ENCODE measurements at regions not wholly inside any gene's neighbourhood (a gene's known extent, or its start where the extent isn't known, plus 50 kb on each side); places are given as distances from the start of the nearest gene placed in this dataset.
"Not testable (repeated sequence)": the region's sequence is repeated elsewhere in the genome, so short reads cannot be mapped to it uniquely, and the experiment has no call there.

DNA sequence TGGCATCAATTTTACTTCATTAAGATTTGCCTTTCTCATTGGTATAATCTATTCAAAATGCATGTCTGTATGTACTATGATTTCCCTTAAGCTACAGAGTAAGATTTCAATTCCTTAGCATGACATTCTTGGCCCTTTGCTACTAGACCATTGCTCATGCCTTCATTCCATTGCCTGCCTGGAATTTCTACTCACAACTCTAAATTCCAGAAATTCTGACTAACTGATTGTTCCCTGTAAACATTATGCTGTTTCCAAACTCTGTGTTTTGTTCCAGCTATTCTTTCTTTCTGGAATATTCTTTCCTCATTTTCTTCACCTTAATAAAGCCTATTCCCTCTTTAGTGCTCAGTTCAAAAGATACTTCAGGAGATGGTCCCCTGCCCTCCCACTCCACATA, 568.8 kb upstream of the SEMA6A start:
- DNase-seq (ENCODE audit: low spot score) = no peak

DNA sequence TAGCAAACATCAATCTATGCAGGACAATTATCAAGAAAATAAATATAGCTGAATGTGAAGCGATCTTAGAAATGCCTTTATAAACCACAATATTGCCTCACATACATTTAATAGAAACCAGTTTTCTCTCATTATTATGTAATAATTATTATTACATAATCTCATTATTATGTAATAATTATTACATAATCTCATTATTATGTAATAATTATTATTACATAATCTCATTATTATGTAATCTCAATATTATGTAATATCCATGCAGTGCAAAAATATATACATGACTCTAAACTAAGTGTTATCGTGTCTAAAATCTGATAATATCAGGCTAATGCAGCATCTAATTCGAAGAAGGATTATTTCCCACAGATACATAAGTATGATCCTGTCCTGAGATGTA, 563.9 kb upstream of the SEMA6A start:
- no peak for DNase-seq (ENCODE audit: low spot score)

DNA sequence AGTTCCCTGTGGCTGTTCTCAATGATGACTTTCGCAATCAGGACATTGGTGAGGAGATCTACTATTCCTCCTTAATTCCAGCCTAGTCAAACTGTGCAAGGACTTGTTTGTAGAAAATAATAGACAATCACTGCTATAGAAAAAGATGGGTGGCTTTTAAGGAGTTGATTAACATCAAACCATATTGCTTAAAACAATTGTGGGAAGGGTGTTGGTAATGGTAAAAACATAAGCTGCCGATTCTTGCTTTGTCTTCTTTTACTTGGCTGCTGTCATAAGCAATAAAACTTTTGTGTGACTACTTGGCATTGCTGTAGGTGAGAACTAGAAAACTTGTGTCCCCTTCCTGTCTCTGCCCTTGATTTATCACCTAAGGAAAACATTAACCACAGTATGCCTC, 561.2 kb upstream of the SEMA6A start:
- no peak for DNase-seq (ENCODE audit: low spot score)

DNA sequence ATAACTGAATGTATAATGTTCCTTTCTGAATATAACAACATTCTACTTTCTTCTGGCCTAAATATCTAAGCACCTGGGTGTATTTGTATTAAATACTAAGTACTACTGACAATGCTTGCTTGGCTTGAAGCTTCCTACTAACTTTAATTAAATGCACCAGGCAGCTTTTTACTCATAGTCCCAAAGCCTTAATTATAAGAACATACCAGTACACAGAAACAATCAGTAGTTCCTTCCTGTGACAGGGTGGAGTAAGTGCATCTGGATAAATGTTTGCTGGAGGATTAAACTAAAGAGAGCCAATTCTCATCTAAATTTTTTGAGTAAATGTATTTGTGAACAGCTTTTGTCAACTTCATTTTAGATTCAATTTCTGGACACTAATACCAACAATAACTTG, 558.6 kb upstream of the SEMA6A start:
- DNase-seq (ENCODE audit: low spot score) = no peak

DNA sequence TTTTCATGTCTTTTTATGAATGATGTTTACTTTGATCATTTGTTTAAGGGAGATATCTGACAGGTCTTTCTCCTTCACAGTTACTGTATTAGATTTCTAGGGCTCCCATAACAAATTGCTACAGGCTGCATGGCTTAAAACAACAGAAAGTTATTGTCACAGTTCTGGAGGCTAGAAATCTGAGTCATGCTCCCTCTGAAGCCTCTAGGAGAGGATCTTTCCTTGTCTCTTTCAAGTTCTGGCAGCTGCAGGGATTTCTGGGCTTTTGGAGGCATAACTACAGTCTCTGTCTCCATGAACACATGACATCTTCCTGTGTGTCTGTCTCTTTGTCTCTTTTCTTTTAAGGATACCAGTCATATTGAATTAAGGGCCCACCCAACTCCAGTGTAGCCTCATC, 557.3 kb upstream of the SEMA6A start:
- no peak for DNase-seq (ENCODE audit: low spot score)

DNA sequence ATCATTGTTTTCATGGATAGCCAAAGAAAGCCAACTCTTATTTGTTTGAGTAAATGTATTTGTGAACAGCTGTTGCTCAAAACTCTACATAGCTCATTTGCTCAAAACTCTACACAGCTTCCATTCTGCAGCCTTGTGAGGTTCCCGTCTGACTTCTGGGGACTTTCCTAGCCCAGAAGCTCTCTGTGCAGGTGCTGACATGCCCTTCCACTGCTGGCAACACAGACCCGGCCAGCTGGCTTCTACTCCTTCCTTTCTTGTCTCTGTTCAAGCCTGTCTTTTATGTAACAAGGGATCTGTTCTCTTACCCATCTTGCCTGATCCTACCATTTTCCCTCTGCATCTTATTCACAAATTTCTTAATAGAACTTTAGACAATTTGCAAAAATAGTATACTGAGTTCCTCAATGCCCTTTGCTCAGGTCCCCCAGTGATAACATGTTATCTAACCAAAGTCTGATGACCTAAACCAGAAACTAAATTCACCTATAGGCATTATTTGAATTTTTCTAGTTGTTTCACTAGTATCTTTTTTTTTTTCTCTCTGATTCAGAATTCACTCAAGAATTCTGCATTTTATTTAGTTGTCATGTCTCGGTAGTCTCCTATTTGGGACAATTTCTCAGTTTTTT, 556.5 kb upstream of the SEMA6A start:
- no peak for DNase-seq (ENCODE audit: low spot score)

DNA sequence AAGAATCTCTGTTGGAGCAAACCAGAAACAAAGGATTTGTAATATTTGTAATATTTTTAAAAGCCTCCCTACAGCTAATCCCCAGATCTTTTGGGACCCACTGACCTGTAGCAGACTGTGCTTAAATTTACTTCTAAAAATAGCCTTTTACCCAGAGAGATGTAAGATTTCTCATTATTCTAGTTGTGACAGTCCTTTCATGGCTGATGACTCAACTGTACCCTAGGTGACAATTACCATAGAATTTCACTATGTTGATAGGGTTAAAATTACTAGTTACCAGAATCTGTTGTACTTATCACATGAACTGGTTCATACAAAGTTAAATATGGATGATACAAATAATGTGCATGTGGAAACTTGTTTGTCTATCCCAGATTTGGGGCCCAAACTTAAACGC, 543.9 kb upstream of the SEMA6A start:
- no peak for DNase-seq (ENCODE audit: low spot score)

DNA sequence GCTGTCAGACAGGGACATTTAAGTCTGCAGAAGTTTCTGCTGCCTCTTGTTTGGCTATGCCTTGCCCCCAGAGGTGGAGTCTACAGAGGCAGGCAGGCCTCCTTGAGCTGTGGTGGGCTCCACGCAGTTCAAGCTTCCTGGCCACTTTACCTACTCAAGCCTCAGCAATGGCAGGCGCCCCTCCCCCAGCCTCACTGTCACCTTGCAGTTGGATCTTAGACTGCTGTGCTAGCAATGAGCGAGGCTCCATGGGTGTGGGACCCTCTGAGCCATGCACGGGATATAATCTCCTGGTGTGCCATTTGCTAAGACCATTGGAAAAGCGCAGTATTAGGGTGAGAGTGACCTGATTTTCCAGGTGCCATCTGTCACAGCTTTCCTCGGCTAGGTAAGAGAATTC, 542.7 kb upstream of the SEMA6A start:
- not testable (repeated sequence) for DNase-seq (ENCODE audit: low spot score)

DNA sequence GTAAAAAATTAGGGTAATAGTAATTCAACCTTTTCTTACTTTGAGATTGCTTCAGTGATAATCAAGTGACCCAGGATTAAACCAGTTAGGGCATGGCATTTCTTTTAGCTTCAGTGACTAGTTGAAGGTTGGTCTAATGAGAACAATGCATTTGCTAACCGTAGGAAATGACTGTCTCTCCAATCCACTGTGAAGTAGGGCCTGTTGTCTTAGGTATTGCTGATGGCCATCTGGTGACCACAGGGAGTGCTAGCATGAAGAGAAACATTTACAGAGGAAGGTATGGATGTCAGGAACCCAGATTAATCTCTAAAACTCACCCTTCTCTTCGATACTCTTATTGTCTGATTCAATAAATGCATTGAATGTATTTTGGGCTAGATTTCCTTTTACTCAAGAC, 535.9 kb upstream of the SEMA6A start:
- DNase-seq (ENCODE audit: low spot score) = no peak

DNA sequence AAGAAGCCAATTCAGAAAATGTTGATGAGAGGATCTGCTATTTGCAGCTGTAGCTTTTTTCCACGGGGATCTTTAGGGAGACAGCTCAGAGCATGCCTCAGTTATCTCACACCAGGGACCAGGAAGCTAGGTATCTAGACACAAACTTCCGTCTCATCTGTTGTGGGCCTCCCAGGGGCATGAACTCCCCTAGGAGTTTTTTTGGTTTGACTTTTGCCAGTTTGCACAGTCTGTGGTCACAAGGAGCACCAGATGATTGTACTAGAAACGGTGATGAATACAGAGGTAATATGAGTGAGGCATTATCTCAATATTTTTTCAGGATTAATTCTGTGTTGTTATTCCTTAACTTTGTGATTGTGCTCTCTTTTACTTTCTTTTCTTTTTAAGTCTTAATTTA, 533.2 kb upstream of the SEMA6A start:
- DNase-seq (ENCODE audit: low spot score) = no peak

DNA sequence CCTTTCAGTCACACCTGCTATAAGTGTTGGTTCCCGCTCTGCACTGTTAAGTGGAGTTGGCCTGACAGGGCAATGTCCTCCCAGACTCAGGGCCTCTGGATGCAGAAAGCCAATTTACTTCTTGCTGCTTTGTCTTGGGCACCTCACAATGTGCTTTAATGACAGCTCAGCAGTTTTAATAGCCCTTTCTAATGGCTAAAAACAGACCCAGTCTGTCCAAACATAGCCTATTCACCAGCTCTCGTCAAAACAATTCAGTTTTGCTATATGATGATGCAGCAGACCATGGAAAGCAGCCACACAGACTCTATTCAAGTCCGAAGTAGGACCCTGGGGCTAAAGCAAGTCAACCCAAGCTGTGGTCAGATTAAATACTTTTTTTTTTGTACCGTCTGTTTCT, 529.1 kb upstream of the SEMA6A start:
- no peak for DNase-seq (ENCODE audit: low spot score)

DNA sequence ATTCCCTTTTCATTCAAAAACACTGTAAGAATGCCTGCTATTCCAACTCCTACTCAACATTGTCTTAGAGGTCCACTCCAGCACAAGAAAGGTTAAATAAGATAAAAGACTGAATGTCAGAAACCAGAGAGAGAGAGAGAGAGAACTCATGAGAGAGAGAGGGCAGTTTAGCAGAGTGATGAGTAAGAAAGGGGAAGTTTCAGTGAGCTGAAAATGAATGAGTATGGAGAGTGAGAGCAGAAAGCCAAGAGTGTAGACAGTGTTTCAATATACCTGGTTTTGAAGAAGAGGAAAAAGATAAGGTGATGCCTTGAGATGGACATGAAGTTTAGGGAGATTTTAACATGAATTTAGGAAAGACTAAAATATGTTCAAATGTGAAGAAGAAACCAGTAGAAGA, 528.0 kb upstream of the SEMA6A start:
- DNase-seq (ENCODE audit: low spot score) = no peak

DNA sequence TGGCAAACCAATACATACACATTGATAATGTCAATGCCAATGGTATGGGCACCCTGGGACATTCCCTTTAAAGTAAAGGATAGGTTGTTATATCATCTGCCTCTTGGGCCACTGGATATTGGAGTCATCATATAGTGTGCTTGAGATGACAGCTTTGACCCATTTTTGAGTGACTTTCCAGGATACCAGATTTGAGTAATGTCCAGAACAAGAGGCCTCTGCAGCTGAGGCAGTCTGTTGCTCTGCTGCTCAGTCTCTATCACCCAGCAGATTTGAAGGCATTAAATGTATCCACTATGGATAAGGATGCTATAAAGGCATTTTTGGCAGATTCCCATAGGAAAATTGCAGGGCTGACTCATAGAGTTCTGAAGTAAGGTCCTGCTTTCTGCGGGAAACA, 525.6 kb upstream of the SEMA6A start:
- no peak for DNase-seq (ENCODE audit: low spot score)

DNA sequence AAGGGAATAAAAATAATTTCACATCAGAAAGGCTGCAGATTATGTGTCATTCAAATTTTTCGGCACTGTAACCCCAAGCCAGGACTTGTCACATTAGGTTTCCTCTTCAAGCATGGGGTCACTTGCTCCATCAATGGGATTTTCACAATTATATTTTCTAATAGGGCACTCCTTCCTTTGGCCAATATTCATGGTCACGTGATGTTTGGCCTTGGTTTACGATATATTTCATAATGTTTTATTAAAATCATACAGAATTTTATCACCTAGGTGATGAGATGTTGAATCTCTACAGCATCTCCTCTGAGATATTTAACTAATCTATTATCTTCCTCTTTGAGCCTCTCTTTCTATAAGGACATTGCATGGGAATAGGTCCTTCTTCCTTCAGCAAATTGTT, 523.5 kb upstream of the SEMA6A start:
- no peak for DNase-seq (ENCODE audit: low spot score)

DNA sequence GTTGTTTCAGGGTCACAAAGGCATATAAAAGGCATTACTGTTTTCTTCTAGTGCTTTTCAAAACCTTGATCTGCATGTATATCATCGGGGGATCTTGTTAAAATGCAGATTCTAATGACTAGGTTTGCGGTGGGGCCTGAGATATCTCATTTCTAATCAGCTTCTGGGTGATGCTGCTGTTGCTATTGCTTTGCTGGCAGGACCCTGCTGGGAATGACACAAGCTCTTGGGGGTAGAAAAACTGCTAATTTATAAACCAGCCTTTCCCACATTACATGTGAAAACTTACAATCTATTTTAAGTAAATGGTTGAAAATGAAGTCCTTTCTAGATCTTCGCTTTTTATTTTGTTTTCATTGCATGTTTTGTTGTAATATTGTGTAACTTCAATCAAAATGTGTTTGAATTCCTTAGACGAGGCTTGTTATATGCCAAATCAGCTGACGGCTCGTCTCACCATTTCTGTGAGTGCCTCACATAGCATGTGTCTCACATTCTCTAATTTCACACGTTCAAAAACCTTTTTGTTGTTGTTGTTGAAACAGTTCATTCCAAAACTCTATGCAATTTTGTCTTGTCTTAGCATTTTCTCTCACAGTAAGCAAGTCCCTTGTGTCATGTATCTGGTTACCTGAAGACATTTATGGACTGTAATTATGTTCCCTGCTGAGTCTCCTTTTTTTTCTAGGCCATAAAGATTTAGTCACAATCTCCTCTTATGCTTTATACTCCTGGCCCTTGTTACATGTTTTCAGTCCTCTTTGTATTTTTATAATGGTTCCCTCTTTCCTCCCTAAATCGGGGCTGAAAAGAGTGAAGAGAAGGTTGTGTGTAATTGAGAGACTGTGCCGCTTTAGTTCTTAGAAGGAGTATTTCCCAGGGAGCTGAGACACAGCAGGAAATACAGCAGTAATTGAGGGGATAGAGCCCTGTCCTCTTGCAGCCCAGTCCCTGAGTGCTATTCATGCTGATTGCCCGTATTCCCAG, 521.0 kb upstream of the SEMA6A start:
- DNase-seq (ENCODE audit: low spot score) = no peak

DNA sequence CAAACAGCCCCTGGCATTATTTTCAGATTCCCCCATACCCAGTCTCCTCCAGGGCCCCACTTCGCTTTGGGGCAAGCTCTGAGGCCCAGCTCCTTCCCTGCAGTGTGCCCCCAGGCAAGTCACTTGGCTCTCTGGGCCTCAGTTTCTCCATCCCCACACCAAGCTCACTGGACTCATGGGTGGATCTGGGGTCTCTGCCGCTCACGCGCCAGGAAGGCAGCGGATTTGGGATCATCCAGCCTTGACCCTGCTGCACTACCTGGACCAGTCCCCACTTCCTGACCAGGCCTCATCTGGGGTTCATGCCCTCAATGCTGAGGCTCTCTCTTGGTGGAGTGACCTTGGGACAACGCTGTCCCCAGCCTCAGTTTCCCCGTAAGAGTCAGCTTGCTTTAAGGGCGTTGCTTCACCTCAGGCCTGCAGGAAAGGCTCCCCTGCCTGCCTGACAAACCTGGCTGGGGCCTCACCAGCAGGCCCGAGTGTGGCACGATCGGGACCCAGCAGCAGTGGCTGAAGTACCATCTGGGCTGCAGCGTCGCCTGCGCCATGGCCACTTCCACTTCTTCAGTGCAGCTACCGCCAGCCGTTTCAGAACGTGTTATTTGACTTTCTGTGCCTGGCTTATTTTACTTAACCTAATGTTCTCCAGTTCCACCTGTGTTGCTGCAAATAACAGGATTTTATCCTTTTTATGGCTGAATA, 519.6 kb upstream of the SEMA6A start:
- no peak for DNase-seq (ENCODE audit: low spot score)

DNA sequence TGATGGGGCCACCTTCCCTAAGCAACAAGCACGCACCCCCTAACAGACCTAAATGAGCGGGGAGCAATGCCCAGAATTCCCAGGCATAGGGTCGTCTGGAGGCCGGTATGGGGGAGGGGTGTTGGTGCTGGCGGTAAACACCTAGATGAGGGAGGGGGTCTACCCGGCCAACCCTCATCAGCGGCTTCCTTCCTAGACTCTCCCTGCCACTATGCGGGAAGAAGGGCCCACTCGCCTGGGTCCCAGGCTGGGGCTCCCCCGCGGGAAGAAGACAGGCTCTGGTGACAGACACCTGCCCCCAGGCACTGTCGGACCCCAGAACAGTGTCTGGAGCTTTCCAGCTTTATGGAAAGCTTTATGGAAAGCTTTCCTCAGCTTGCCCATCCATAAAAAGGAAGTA, 519.0 kb upstream of the SEMA6A start:
- no peak for DNase-seq (ENCODE audit: low spot score)

DNA sequence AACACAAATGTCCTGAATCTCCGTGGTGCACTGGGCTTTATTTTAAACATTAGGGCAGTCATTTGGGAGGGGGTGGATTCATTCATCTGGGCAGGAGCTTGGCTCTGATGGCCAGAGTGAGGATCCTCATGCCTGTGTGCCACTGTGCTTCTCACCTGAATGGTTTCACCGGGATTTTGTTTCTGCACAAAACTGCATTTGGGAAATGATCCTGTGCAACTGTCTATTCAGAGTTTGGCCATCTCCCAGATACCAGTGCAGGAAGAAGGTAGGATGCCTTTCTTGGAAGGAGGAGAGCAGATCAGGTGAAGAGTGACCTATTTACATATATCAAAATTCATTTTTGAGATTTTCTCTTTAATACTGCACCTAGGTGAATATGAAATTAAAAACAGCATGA, 514.4 kb upstream of the SEMA6A start:
- no peak for DNase-seq (ENCODE audit: low spot score)

DNA sequence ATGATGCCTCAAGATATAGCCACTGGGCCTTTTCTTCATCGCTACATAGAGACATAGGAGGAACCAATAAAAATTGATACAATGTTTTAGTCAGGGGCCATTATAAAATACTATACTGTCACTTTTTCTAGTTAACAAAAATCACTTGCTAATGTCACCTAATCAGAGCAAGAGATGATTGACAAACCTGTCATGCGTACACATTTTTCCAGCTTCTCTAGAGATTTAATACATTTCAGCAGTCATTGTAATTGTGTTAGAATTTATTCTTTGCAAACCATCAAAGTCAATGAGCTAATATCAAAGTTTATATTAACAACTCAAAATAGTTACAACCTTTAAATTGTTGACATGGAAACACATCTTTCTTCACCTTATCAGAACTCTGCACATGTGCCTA, 513.6 kb upstream of the SEMA6A start:
- DNase-seq (ENCODE audit: low spot score) = no peak

DNA sequence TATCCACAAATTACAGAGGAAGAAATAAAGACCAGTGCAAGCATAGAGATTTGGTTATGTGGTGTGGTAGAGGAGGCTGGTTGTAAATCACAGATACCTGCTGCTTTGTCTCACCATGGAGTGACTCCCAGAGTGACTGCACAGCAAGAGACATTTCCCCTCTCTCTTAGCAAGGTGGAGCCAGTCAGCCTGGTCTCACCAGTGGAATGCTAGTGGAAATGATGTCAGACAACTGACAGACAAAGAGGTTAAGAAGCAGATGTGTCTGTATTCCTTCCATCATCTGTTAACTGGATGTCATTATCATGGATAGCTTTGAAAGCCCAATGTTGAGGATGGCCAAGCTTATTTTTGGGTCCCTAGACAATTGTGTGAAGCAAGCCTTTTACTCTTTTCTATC, 509.4 kb upstream of the SEMA6A start:
- DNase-seq (ENCODE audit: low spot score) = no peak

DNA sequence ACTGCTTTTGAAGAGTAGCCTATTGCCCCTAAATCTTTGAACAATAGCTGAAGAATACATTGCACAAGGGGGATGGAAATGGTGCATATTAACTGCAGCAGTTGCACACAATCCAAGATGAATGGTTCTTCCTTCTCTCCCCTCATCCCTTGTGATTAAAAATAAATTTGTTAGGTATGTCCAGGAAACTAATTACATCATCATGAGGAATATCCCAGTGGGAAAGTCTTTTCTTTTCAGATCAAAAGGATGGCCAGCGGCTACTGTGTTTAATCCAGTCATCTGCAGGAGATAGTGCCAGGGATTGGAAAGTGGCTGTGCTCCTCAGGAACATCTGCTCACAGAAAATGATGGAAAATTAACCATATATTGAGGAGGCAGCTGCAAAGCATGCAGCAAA, 508.4 kb upstream of the SEMA6A start:
- no peak for DNase-seq (ENCODE audit: low spot score)

DNA sequence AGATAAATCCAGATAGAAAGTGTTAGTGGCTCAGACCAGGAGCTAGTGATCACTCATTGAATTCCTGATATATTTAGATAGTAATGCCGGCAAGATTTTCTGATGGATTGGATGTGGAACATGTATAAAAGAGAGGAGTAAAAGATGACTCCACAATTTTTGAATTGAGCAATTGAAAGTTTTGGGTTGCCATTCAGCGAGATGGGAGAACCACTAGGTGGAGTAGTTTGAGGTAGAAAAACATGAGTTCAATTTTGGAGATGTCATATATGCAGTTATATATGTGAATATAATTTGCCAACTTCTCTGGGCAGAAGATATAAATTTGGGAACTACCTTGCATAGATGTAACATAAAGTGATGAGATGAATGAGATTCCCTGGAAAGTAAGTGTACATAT, 502.5 kb upstream of the SEMA6A start:
- peak; percentile 2 for DNase-seq (ENCODE audit: low spot score)

DNA sequence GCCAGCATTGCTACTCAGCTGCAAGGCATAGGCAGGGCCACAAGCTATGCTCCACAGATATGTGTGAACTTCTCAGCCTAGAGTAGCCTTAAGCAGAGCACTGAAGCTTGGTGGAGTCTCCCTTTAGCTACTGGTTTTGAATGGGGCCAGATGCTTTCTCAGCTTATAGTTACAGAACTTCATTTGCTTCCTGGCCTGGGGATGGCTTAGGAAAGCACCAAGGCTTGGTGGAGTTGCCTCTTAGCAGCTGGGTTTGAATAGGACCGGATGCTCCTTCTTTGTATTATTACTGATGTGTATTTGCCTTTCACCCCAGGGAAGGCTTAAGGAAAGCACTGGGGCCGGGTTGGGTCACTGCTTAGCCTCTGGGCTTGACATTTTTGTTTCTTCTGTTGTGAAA, 497.8 kb upstream of the SEMA6A start:
- DNase-seq (ENCODE audit: low spot score) = no peak

Data from RKO (cell line).